NB4 (cell line): ENCODE measurements at regions not wholly inside any gene's neighbourhood (a gene's known extent, or its start where the extent isn't known, plus 50 kb on each side); places are given as distances from the start of the nearest gene placed in this dataset.

Experiments used
- CTCF ChIP-seq: IDR thresholded peaks from one replicate; pipeline ENCODE4 v1.5.1; 2012; ENCODE audit warnings: low read depth, low read length
- POLR2A ChIP-seq: IDR thresholded peaks from 2 replicates; pipeline ENCODE4 v1.6.1; 2011; ENCODE audit warnings: mild to moderate bottlenecking; ENCODE audit not compliant: insufficient read length; ENCODE audit errors: extremely low read depth

- TF ChIP-seq CTCF (no peak), POLR2A (no peak)
These were observed 71.2 kb upstream of the TMEM164 start for GRCh38 chrX:109931677-109932076.
